HUES64 (cell line): ENCODE measurements at regions not wholly inside any gene's neighbourhood (a gene's known extent, or its start where the extent isn't known, plus 50 kb on each side); places are given as distances from the start of the nearest gene placed in this dataset.

Source experiments
- H3K27ac ChIP-seq: 2 replicates; pipeline ENCODE4 v1.7.0; 2013; ENCODE audit warnings: low read depth, low read length, inconsistent platforms
- H3K27me3 ChIP-seq: 2 replicates; pipeline ENCODE4 v1.6.1; 2013; ENCODE audit warnings: mild to moderate bottlenecking, low read length; ENCODE audit not compliant: insufficient read depth
- H3K36me3 ChIP-seq: 2 replicates; pipeline ENCODE4 v1.6.1; 2013; ENCODE audit warnings: mild to moderate bottlenecking, low read length; ENCODE audit not compliant: insufficient read depth
- H3K4me1 ChIP-seq: 2 replicates; pipeline ENCODE4 v1.6.1; 2013; ENCODE audit warnings: mild to moderate bottlenecking, low read length, moderate library complexity; ENCODE audit not compliant: insufficient read depth
- H3K4me3 ChIP-seq: 2 replicates; pipeline ENCODE4 v1.5.1; 2013; ENCODE audit warnings: mild to moderate bottlenecking, low read length, moderate library complexity
- H3K9ac ChIP-seq: 2 replicates; pipeline ENCODE4 v1.6.1; 2013; ENCODE audit warnings: mild to moderate bottlenecking, low read depth, low read length
- H3K9me3 ChIP-seq: 2 replicates; pipeline ENCODE4 v1.6.1; 2013; ENCODE audit warnings: low read depth, low read length; ENCODE audit not compliant: insufficient read depth
- WGBS: fragments of 150-250, 120-280 bp; methylation state at CpG from one replicate; pipeline ENCODE4 v1.1.7; 2013; ENCODE audit warnings: missing lambda C conversion rate; 5-methylcytosine and 5-hydroxymethylcytosine counted together

GRCh38 chr17:15090533-15090932 is 174.6 kb downstream of the PMP22 start:
- Histone ChIP-seq H3K36me3 (no peaks in the 10 kb centered on the region), H3K9me3 (no peaks in the 10 kb centered on the region), H3K27me3 (no peaks in the 10 kb centered on the region), H3K27ac (no peak overlapping the region), H3K4me3 (no peak overlapping the region), H3K4me1 (peaks cover 16% of the 10 kb centered on the region), H3K9ac (no peak overlapping the region)
- WGBS: 93% methylated on average over 7 of the region's 8 CpGs

GRCh38 chr17:15087946-15088345 is 177.2 kb downstream of the PMP22 start:
- WGBS: 93% methylated on average over 2 of the region's 3 CpGs
- no peak overlapping the region for H3K4me3 ChIP-seq
- H3K36me3 ChIP-seq: no peaks in the 10 kb centered on the region
- H3K4me1 ChIP-seq: peaks cover 16% of the 10 kb centered on the region
- H3K27ac ChIP-seq: no peak overlapping the region
- H3K27me3 ChIP-seq: no peaks in the 10 kb centered on the region
- H3K9ac ChIP-seq: no peak overlapping the region
- no peaks in the 10 kb centered on the region for H3K9me3 ChIP-seq

GRCh38 chr17:15086776-15087295 is 178.3 kb downstream of the PMP22 start:
- no peaks in the 10 kb centered on the region for H3K36me3 ChIP-seq
- H3K4me3 ChIP-seq: no peak overlapping the region
- no peaks in the 10 kb centered on the region for H3K27me3 ChIP-seq
- H3K9me3 ChIP-seq: no peaks in the 10 kb centered on the region
- H3K4me1 ChIP-seq: peaks cover 16% of the 10 kb centered on the region
- WGBS: 85% methylated on average over 11 of the region's 11 CpGs
- no peak overlapping the region for H3K9ac ChIP-seq
- H3K27ac ChIP-seq: no peak overlapping the region

- Histone ChIP-seq H3K27me3 (no peaks in the 10 kb centered on the region), H3K9me3 (no peaks in the 10 kb centered on the region), H3K36me3 (no peaks in the 10 kb centered on the region), H3K9ac (no peak overlapping the region), H3K27ac (no peak overlapping the region), H3K4me3 (no peak overlapping the region), H3K4me1 (peaks cover 16% of the 10 kb centered on the region)
- 61% methylated on average over 6 of the region's 6 CpGs for WGBS
Observed at GRCh38 chr17:15085890-15086677, 179.0 kb downstream of the PMP22 start.

GRCh38 chr17:15083225-15083624 is 181.9 kb downstream of the PMP22 start:
- 90% methylated on average over 5 of the region's 5 CpGs for WGBS
- Histone ChIP-seq H3K27ac (no peak overlapping the region), H3K4me3 (no peak overlapping the region), H3K27me3 (no peaks in the 10 kb centered on the region), H3K36me3 (no peaks in the 10 kb centered on the region), H3K9ac (no peak overlapping the region), H3K4me1 (peaks cover 21% of the 10 kb centered on the region), H3K9me3 (no peaks in the 10 kb centered on the region)

GRCh38 chr17:15081008-15081407 is 184.1 kb downstream of the PMP22 start:
- Histone ChIP-seq H3K27ac (no peak overlapping the region), H3K36me3 (no peaks in the 10 kb centered on the region), H3K9ac (no peak overlapping the region), H3K4me3 (no peak overlapping the region), H3K27me3 (no peaks in the 10 kb centered on the region), H3K9me3 (no peaks in the 10 kb centered on the region), H3K4me1 (peaks cover 16% of the 10 kb centered on the region)
- 82% methylated on average over 3 of the region's 3 CpGs for WGBS

- Histone ChIP-seq H3K4me1 (peaks cover 12% of the 10 kb centered on the region), H3K27ac (no peak overlapping the region), H3K9ac (no peak overlapping the region), H3K9me3 (no peaks in the 10 kb centered on the region), H3K36me3 (no peaks in the 10 kb centered on the region), H3K4me3 (no peak overlapping the region), H3K27me3 (no peaks in the 10 kb centered on the region)
- 93% methylated on average over 4 of the region's 5 CpGs for WGBS
Observed at GRCh38 chr17:15078570-15078969, 186.6 kb downstream of the PMP22 start.

GRCh38 chr17:15076991-15077663 is 188.0 kb downstream of the PMP22 start:
- peaks cover 12% of the 10 kb centered on the region for H3K4me1 ChIP-seq
- H3K36me3 ChIP-seq: no peaks in the 10 kb centered on the region
- no peaks in the 10 kb centered on the region for H3K9me3 ChIP-seq
- no peak overlapping the region for H3K9ac ChIP-seq
- no peak overlapping the region for H3K27ac ChIP-seq
- 96% methylated on average over 6 of the region's 6 CpGs for WGBS
- H3K27me3 ChIP-seq: no peaks in the 10 kb centered on the region
- no peak overlapping the region for H3K4me3 ChIP-seq

- WGBS: 91% methylated on average over 4 of the region's 4 CpGs
- Histone ChIP-seq H3K27me3 (no peaks in the 10 kb centered on the region), H3K9me3 (peaks cover 7% of the 10 kb centered on the region; the same call in 1 of the 2 replicates), H3K9ac (no peak overlapping the region), H3K4me3 (no peak overlapping the region), H3K27ac (no peak overlapping the region), H3K4me1 (peaks cover 23% of the 10 kb centered on the region), H3K36me3 (no peaks in the 10 kb centered on the region)
Observed at GRCh38 chr17:15051933-15052332, 213.2 kb downstream of the PMP22 start.

GRCh38 chr17:15049795-15050160 is 215.3 kb downstream of the PMP22 start:
- H3K9me3 ChIP-seq: no peaks in the 10 kb centered on the region
- WGBS: 84% methylated on average over 5 of the region's 5 CpGs
- H3K9ac ChIP-seq: no peak overlapping the region

GRCh38 chr17:15048933-15049794 is 216.0 kb downstream of the PMP22 start:
- Histone ChIP-seq H3K27ac (peak overlapping the region; percentile 59; the same call in 1 of the 2 replicates), H3K4me1 (peaks cover 23% of the 10 kb centered on the region), H3K36me3 (no peaks in the 10 kb centered on the region), H3K27me3 (no peaks in the 10 kb centered on the region), H3K9me3 (no peaks in the 10 kb centered on the region), H3K4me3 (no peak overlapping the region), H3K9ac (no peak overlapping the region)
- 53% methylated on average over 6 of the region's 6 CpGs for WGBS

More at GRCh38 chr17:15049795-15050160, 215.3 kb downstream of the PMP22 start:
- Histone ChIP-seq H3K36me3 (no peaks in the 10 kb centered on the region), H3K27me3 (no peaks in the 10 kb centered on the region), H3K4me3 (no peak overlapping the region), H3K4me1 (peaks cover 23% of the 10 kb centered on the region), H3K27ac (no peak overlapping the region)
